Natural killer cell (primary cell): ENCODE measurements at regions not wholly inside any gene's neighbourhood (a gene's known extent, or its start where the extent isn't known, plus 50 kb on each side); places are given as distances from the start of the nearest gene placed in this dataset.

Experiments
- ATAC-seq, 3 donors: fragments of 150-1000 bp in 2 of 3; fragments of 200-7000 bp in 1 of 3; cut with Tn5 transposase; 1 replicate in 1 of 3; 2 replicates in 2 of 3; pipeline ENCODE4 v1.10.0; 2021; ENCODE audit warnings: mild to moderate bottlenecking in 2 of 3, moderate library complexity in 2 of 3
- DNase-seq, 2 donors: peaks; one replicate each; pipeline versions ENCODE4 v3.0.0 to v3.0.0-alpha.2; 2013 to 2021; ENCODE audit warnings: mixed read lengths in 1 of 2
- H3K27ac ChIP-seq: one replicate; pipeline ENCODE4 v1.5.1; 2013; ENCODE audit warnings: mild to moderate bottlenecking, low read length
- H3K27me3 ChIP-seq: one replicate; pipeline ENCODE4 v1.6.1; 2013; ENCODE audit warnings: low read length; ENCODE audit not compliant: control insufficient read depth, insufficient read depth
- H3K36me3 ChIP-seq: one replicate; pipeline ENCODE4 v1.6.1; 2013; ENCODE audit warnings: low read length; ENCODE audit not compliant: control insufficient read depth, insufficient read depth
- H3K4me1 ChIP-seq: one replicate; pipeline ENCODE4 v1.6.1; 2013; ENCODE audit warnings: low read length; ENCODE audit not compliant: control insufficient read depth, insufficient read depth
- H3K4me3 ChIP-seq: one replicate; pipeline ENCODE4 v1.5.1; 2013; ENCODE audit warnings: low read length
- H3K9me3 ChIP-seq: one replicate; pipeline ENCODE4 v1.6.1; 2013; ENCODE audit warnings: low read length; ENCODE audit not compliant: control insufficient read depth, insufficient read depth
- H3K27ac Mint-ChIP-seq, 2 donors: one replicate each; pipeline ENCODE4 v1.8.0; 2022; ENCODE audit warnings: mild to moderate bottlenecking in 2 of 2, mixed read lengths in 2 of 2, moderate library complexity in 1 of 2
- H3K27me3 Mint-ChIP-seq, 2 donors: one replicate each; pipeline ENCODE4 v1.8.0; 2022; ENCODE audit warnings: low read depth in 2 of 2, mixed read lengths in 2 of 2
- H3K36me3 Mint-ChIP-seq: one replicate; pipeline ENCODE4 v1.8.0; 2022; ENCODE audit warnings: mixed read lengths
- H3K4me1 Mint-ChIP-seq, 2 donors: one replicate each; pipeline ENCODE4 v1.8.0; 2022; ENCODE audit warnings: mixed read lengths in 2 of 2
- H3K4me3 Mint-ChIP-seq: one replicate; pipeline ENCODE4 v1.8.0; 2022; ENCODE audit warnings: mild to moderate bottlenecking, moderate library complexity, mixed read lengths
- H3K9me3 Mint-ChIP-seq, 2 donors: one replicate each; pipeline ENCODE4 v1.8.0; 2022; ENCODE audit warnings: mixed read lengths in 2 of 2
- WGBS: methylation state at CpG from one replicate; pipeline ENCODE4 v1.1.7; 2013; ENCODE audit warnings: missing lambda C conversion rate; ENCODE audit not compliant: insufficient coverage; 5-methylcytosine and 5-hydroxymethylcytosine counted together
- intact Hi-C: fragments of 100-400 bp; cut with micrococcal nuclease; formaldehyde crosslinking; loops from one replicate; pipeline ENCODE4 v1.14.2; 2022
- TF ChIP-seq, protein P1 (sequence below): fragments of 200-600 bp; IDR thresholded peaks from one replicate; pipeline ENCODE4 v1.8.0; 2022; ENCODE audit warnings: antibody characterized with exemption

DNA sequence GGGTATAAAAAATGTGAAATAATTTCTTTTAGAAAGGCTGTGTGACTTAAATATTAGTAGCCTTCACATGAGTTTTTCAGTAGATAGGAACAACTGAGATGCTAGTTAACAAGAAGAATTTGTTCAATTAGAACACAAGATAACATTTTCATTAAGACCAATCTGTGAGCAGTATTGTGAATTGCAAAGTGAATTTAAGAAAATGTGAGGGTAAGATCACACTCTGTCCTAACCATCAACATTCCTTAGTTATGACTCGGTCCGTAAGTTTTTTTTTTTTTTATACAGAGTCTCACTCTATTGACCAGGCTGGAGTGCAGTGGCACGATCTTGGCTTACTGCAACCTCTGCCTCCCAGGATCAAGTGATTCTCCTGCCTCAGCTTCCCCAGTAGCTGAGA lies 180.2 kb upstream of the EGFLAM start:
- Histone ChIP-seq H3K4me3 (no peak overlapping the region), H3K36me3 (no peaks in the 10 kb centered on the region), H3K4me1 (no peaks in the 10 kb centered on the region), H3K9me3 (no peaks in the 10 kb centered on the region), H3K27ac (no peak overlapping the region), H3K27me3 (no peaks in the 10 kb centered on the region)
- TF ChIP-seq, protein P1, sequence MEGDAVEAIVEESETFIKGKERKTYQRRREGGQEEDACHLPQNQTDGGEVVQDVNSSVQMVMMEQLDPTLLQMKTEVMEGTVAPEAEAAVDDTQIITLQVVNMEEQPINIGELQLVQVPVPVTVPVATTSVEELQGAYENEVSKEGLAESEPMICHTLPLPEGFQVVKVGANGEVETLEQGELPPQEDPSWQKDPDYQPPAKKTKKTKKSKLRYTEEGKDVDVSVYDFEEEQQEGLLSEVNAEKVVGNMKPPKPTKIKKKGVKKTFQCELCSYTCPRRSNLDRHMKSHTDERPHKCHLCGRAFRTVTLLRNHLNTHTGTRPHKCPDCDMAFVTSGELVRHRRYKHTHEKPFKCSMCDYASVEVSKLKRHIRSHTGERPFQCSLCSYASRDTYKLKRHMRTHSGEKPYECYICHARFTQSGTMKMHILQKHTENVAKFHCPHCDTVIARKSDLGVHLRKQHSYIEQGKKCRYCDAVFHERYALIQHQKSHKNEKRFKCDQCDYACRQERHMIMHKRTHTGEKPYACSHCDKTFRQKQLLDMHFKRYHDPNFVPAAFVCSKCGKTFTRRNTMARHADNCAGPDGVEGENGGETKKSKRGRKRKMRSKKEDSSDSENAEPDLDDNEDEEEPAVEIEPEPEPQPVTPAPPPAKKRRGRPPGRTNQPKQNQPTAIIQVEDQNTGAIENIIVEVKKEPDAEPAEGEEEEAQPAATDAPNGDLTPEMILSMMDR, result no peak
- Mint-ChIP-seq H3K9me3 (peaks cover 0 to 2% of the 10 kb centered on the region in 2 donors), H3K36me3 (no peaks in the 10 kb centered on the region), H3K4me3 (no peak overlapping the region), H3K27ac (no peak overlapping the region), H3K27me3 (no peaks in the 10 kb centered on the region), H3K4me1 (no peaks in the 10 kb centered on the region)
- ATAC-seq (no peak), DNase-seq (no peak)
- intact Hi-C loops, result no loop called here
- WGBS, result 85% methylated on average over 3 of the region's 3 CpGs

DNA sequence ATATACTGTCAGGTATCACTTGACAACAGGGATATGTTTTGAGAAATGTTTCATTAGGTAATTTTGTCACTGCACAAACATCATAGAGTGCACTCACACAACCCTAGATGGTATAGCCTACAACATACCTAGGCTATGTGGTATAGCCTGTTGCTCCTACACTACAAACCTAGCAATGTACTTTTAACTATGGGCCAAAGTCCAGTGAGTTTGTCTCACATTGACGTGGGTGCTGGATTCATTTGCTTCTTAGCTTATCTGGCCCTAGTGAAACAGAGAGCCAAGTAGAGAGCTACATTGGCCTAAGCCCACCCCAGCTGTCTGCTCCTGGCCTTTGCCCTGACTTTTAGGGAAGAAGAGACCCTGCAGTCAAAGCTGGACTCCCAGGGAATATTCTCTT lies 180.7 kb upstream of the EGFLAM start:
- WGBS, result 78% methylated on average over 1 of the region's 1 CpG
- no peaks in the 10 kb centered on the region for H3K36me3 ChIP-seq
- TF ChIP-seq, protein P1, result no peak
- H3K4me3 ChIP-seq, result no peak overlapping the region
- Mint-ChIP-seq H3K36me3 (no peaks in the 10 kb centered on the region), H3K27me3 (no peaks in the 10 kb centered on the region), H3K4me1 (no peaks in the 10 kb centered on the region), H3K9me3 (peaks cover 2% of the 10 kb centered on the region in 2 donors), H3K27ac (no peak overlapping the region), H3K4me3 (no peak overlapping the region)
- no peak overlapping the region for H3K27ac ChIP-seq
- H3K9me3 ChIP-seq, result no peaks in the 10 kb centered on the region
- no peaks in the 10 kb centered on the region for H3K27me3 ChIP-seq
- H3K4me1 ChIP-seq, result no peaks in the 10 kb centered on the region
- intact Hi-C loops, result no loop called here
- ATAC-seq (no peak), DNase-seq (no peak)

DNA sequence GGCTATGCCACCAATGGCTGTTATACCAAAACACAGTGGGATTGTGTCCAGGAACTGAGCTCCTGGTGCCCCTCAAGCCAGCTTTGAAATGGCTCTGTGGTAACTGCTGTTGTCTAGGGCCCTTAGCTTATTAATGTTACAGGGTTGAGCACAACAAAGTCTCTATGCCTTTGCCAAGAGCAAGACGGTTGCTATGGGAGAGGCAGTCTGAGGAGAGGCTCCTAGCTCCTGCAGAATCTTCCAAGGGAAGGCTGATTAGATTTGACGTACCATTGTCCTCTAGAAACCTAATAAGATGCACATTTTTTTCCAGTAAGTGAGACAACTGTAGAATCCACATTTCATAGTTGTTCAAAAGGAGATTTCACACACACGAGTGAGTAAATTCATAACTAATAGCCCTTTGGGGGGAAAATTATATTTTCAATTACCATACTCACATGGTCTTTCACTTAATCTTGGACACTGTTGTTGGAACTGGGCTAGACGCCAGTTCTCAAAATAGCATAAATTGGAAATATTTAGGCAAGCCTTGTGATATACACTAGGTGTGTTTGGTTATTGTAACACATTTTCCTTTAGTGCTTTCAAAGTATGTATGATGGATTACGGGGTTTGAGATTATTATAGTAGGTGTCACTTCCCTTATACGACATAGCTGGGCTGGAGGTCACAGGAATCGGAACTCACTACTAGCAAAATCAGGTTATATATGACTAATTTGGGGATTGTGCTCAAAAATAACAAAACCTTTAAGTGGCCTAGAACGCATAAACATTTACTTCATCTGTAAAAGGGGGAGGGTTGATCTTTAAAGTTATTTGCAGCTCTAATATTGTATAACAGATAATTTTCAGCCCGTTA lies 186.3 kb upstream of the EGFLAM start:
- no peaks in the 10 kb centered on the region for H3K9me3 ChIP-seq
- no peak overlapping the region for H3K27ac ChIP-seq

More for the DNA sequence above, 186.3 kb upstream of the EGFLAM start:
- Histone ChIP-seq H3K36me3 (no peaks in the 10 kb centered on the region), H3K4me3 (no peak overlapping the region), H3K27me3 (no peaks in the 10 kb centered on the region), H3K4me1 (no peaks in the 10 kb centered on the region)
- DNase-seq (no peak), ATAC-seq (no peak)
- Mint-ChIP-seq H3K27ac (no peak overlapping the region), H3K9me3 (peaks cover 2 to 4% of the 10 kb centered on the region in 2 donors), H3K27me3 (no peaks in the 10 kb centered on the region), H3K4me1 (no peaks in the 10 kb centered on the region), H3K36me3 (no peaks in the 10 kb centered on the region), H3K4me3 (no peak overlapping the region)
- intact Hi-C loops, result no loop called here
- TF ChIP-seq, protein P1, result no peak
- WGBS, result 84% methylated on average over 7 of the region's 9 CpGs
